Left lung (tissue), 4 donors: ENCODE measurements at regions not wholly inside any gene's neighbourhood (a gene's known extent, or its start where the extent isn't known, plus 50 kb on each side); places are given as distances from the start of the nearest gene placed in this dataset.
A peak's percentile ranks its signal among the peaks of the same experiment; 100 is the strongest.

Experiments
- ATAC-seq: fragments of 200-7000 bp; cut with Tn5 transposase; one replicate; pipeline ENCODE4 v1.9.1; 2020; ENCODE audit warnings: moderate library complexity
- DNase-seq, 4 donors: peaks; one replicate each; pipeline ENCODE4 v3.0.0-alpha.2; 2013 to 2020
- H3K27ac ChIP-seq, 2 donors: fragments of 200-600 bp; sonication (generic) in 1 of 2; one replicate each; pipeline versions ENCODE4 v1.5.0 to v1.8.0; 2020 to 2021
- H3K27me3 ChIP-seq, 2 donors: fragments of 200-600 bp; sonication (generic) in 1 of 2; one replicate each; pipeline versions ENCODE4 v1.5.0 to v1.8.0; 2020 to 2021
- H3K36me3 ChIP-seq, 2 donors: fragments of 200-600 bp; sonication (generic) in 1 of 2; one replicate each; pipeline versions ENCODE4 v1.5.0 to v1.8.0; 2020 to 2021
- H3K4me1 ChIP-seq, 2 donors: fragments of 200-600 bp; one replicate each; pipeline ENCODE4 v1.8.0; 2021
- H3K4me3 ChIP-seq, 2 donors: fragments of 200-600 bp; sonication (generic) in 1 of 2; one replicate each; pipeline versions ENCODE4 v1.5.0 to v1.8.0; 2020 to 2021; ENCODE audit warnings: mild to moderate bottlenecking in 1 of 2
- H3K9me3 ChIP-seq, 2 donors: fragments of 200-600 bp; sonication (generic) in 1 of 2; one replicate each; pipeline versions ENCODE4 v1.5.0 to v1.8.0; 2020 to 2021
- CTCF ChIP-seq, 2 donors: fragments of 200-600 bp; sonication (generic) in 1 of 2; IDR thresholded peaks; one replicate each; pipeline versions ENCODE4 v1.5.0 to v1.8.0; 2021; ENCODE audit warnings: antibody characterized with exemption in 2 of 2
- intact Hi-C, 2 donors: fragments of 100-400 bp; cut with DNase I; formaldehyde crosslinking; loops; one replicate each; pipeline versions ENCODE4 v1.11.2 to v1.14.2; 2022
- donor health status: DM: no; HTN: yes; CAD: no.
- donor health status: DM: no; HTN: no; CAD: no.

GRCh38 chr17:77399319-77399957, 258.7 kb downstream of the SEC14L1 start:
- intact Hi-C loops, result no loop called here
- H3K4me1 ChIP-seq, result peaks cover 14 to 49% of the 10 kb centered on the region in 2 donors

GRCh38 chr17:77400445-77400870, 259.7 kb downstream of the SEC14L1 start:
- DNase-seq (no peak), ATAC-seq (peak; percentile 30)
- H3K36me3 ChIP-seq, result peaks cover 0 to 23% of the 10 kb centered on the region in 2 donors
- TF ChIP-seq CTCF (IDR thresholded peaks at IDR 0.05), result peak in 1 of 2 donors; percentile 10
- H3K4me1 ChIP-seq, result peaks cover 9 to 49% of the 10 kb centered on the region in 2 donors
- intact Hi-C loops, result no loop called here
- H3K9me3 ChIP-seq, result no peaks in the 10 kb centered on the region
- no peak overlapping the region for H3K4me3 ChIP-seq
- H3K27ac ChIP-seq, result peak overlapping the region in 1 of 2 donors; percentile 51
- no peaks in the 10 kb centered on the region for H3K27me3 ChIP-seq

More at GRCh38 chr17:77399319-77399957, 258.7 kb downstream of the SEC14L1 start:
- ATAC-seq (no peak), DNase-seq (no peak)
- TF ChIP-seq CTCF (IDR thresholded peaks at IDR 0.05), result no peak
- H3K4me3 ChIP-seq, result no peak overlapping the region
- H3K36me3 ChIP-seq, result peaks cover 0 to 23% of the 10 kb centered on the region in 2 donors
- no peaks in the 10 kb centered on the region for H3K27me3 ChIP-seq
- no peaks in the 10 kb centered on the region for H3K9me3 ChIP-seq
- peak overlapping the region in 1 of 2 donors; percentile 51 for H3K27ac ChIP-seq

GRCh38 chr17:77402159-77402731, 261.5 kb downstream of the SEC14L1 start:
- TF ChIP-seq CTCF (IDR thresholded peaks at IDR 0.05), result no peak
- DNase-seq (no peak), ATAC-seq (no peak)
- Histone ChIP-seq H3K27me3 (no peaks in the 10 kb centered on the region), H3K9me3 (no peaks in the 10 kb centered on the region), H3K36me3 (peaks cover 0 to 23% of the 10 kb centered on the region in 2 donors), H3K4me1 (peaks cover 9 to 62% of the 10 kb centered on the region in 2 donors), H3K4me3 (no peak overlapping the region), H3K27ac (no peak overlapping the region)
- intact Hi-C loops, result no loop called here

- intact Hi-C loops, result no loop called here
- no peak overlapping the region for H3K4me3 ChIP-seq
- H3K36me3 ChIP-seq, result peaks cover 0 to 21% of the 10 kb centered on the region in 2 donors
- peaks cover 15 to 78% of the 10 kb centered on the region in 2 donors for H3K4me1 ChIP-seq
- no peak for TF ChIP-seq CTCF (IDR thresholded peaks at IDR 0.05)
- H3K27me3 ChIP-seq, result no peaks in the 10 kb centered on the region
- no peak for DNase-seq
- ATAC-seq, result no peak
- no peaks in the 10 kb centered on the region for H3K9me3 ChIP-seq
- peak overlapping the region in 1 of 2 donors; percentile 42 for H3K27ac ChIP-seq
These were observed 263.1 kb downstream of the SEC14L1 start for GRCh38 chr17:77403854-77404253.

GRCh38 chr17:77404812-77405581, 264.2 kb downstream of the SEC14L1 start:
- H3K27me3 ChIP-seq, result no peaks in the 10 kb centered on the region
- intact Hi-C loops, result no loop called here
- TF ChIP-seq CTCF (IDR thresholded peaks at IDR 0.05), result no peak
- peaks cover 0 to 19% of the 10 kb centered on the region in 2 donors for H3K36me3 ChIP-seq
- ATAC-seq (peak; percentile 45), DNase-seq (peak in 1 of 4 donors; percentile 75)
- H3K4me3 ChIP-seq, result peak overlapping the region in 1 of 2 donors; percentile 16
- H3K27ac ChIP-seq, result peak overlapping the region; percentile 27 to 42
- no peaks in the 10 kb centered on the region for H3K9me3 ChIP-seq
- peaks cover 24 to 78% of the 10 kb centered on the region in 2 donors for H3K4me1 ChIP-seq
